ENCODE measurements at regions not wholly inside any gene's neighbourhood (a gene's known extent, or its start where the extent isn't known, plus 50 kb on each side); places are given as distances from the start of the nearest gene placed in this dataset.
A peak's percentile ranks its signal among the peaks of the same experiment; 100 is the strongest.

- ATAC-seq, result peak; percentile 30
- no peak overlapping the region for H3K4me3 Mint-ChIP-seq
- ChIA-PET POLR2A (no interaction called here), CTCF (no interaction called here)
- peaks cover 12% of the 10 kb centered on the region for H3K9me3 Mint-ChIP-seq
- peaks cover 13% of the 10 kb centered on the region for H3K4me1 Mint-ChIP-seq
- no peak overlapping the region for H3K27ac Mint-ChIP-seq
- TF ChIP-seq ZNF263 (CRISPR knock-in tag; IDR thresholded peaks at IDR 0.05; ENCODE audit: low read depth), result no peak
- H3K27me3 Mint-ChIP-seq (ENCODE audit: low read depth), result peaks cover 3% of the 10 kb centered on the region; the same call in 1 of the 2 replicates
- DNase-seq (ENCODE audit: low spot score), result no peak
- H3K36me3 Mint-ChIP-seq, result no peaks in the 10 kb centered on the region
Observed at GRCh38 chr1:172885971-172886370, 164.8 kb downstream of the TNFSF18 start.

- Mint-ChIP-seq H3K4me3 (no peak overlapping the region), H3K27me3 (ENCODE audit: low read depth) (peaks cover 3% of the 10 kb centered on the region; the same call in 1 of the 2 replicates), H3K9me3 (peaks cover 12% of the 10 kb centered on the region), H3K27ac (no peak overlapping the region), H3K36me3 (no peaks in the 10 kb centered on the region), H3K4me1 (peaks cover 13% of the 10 kb centered on the region)
- ATAC-seq (no peak), DNase-seq (ENCODE audit: low spot score) (no peak)
- TF ChIP-seq PREB (CRISPR knock-in tag; IDR thresholded peaks at IDR 0.05; ENCODE audit: borderline replicate concordance) (no peak), SMAD4 (CRISPR knock-in tag; IDR thresholded peaks at IDR 0.05) (no peak), ZNF219 (CRISPR knock-in tag; IDR thresholded peaks at IDR 0.05; ENCODE audit: borderline replicate concordance) (no peak), ZNF423 (CRISPR knock-in tag; IDR thresholded peaks at IDR 0.05) (no peak), HMGXB4 (CRISPR knock-in tag; IDR thresholded peaks at IDR 0.05) (no peak), ZNF317 (CRISPR knock-in tag; IDR thresholded peaks at IDR 0.05; ENCODE audit: borderline replicate concordance, low read depth) (no peak), TCF7 (CRISPR knock-in tag; IDR thresholded peaks at IDR 0.05; ENCODE audit: low read depth) (no peak), ERG (CRISPR knock-in tag; IDR thresholded peaks at IDR 0.05) (no peak), MLX (CRISPR knock-in tag; IDR thresholded peaks at IDR 0.05) (no peak), EMX1 (CRISPR knock-in tag; IDR thresholded peaks at IDR 0.05) (no peak), NR1H2 (CRISPR knock-in tag; IDR thresholded peaks at IDR 0.05) (no peak), TEAD1 (CRISPR knock-in tag; IDR thresholded peaks at IDR 0.05) (no peak), ZNF138 (CRISPR knock-in tag; conservative IDR thresholded peaks at IDR 0.05) (no peak), NFE2L1 (CRISPR knock-in tag; IDR thresholded peaks at IDR 0.05) (no peak), SMAD3 (CRISPR knock-in tag; IDR thresholded peaks at IDR 0.05; ENCODE audit: borderline replicate concordance) (no peak), ZNF396 (CRISPR knock-in tag; IDR thresholded peaks at IDR 0.05; ENCODE audit: borderline replicate concordance) (no peak), FOXJ3 (CRISPR knock-in tag; IDR thresholded peaks at IDR 0.05; ENCODE audit: borderline replicate concordance) (no peak), FOXP4 (CRISPR knock-in tag; IDR thresholded peaks at IDR 0.05) (no peak), JAZF1 (CRISPR knock-in tag; IDR thresholded peaks at IDR 0.05) (no peak)
- CTCF ChIA-PET, result no interaction called here
- POLR2A ChIA-PET, result no interaction called here
Observed at GRCh38 chr1:172887162-172887561, 163.6 kb downstream of the TNFSF18 start.
